ENCODE measurements at regions not wholly inside any gene's neighbourhood (a gene's known extent, or its start where the extent isn't known, plus 50 kb on each side); places are given as distances from the start of the nearest gene placed in this dataset.

GRCh38 chr15:100727291-100727851 lies 125.0 kb downstream of the ASB7 start:
- TF ChIP-seq CTCF (conservative IDR thresholded peaks at IDR 0.05; ENCODE audit: low read depth in 2 of 2): no peak
- no peak for TF ChIP-seq CREB1 (CRISPR knock-in tag; IDR thresholded peaks at IDR 0.05; ENCODE audit: low read depth)
- no peak for TF ChIP-seq POLR2AphosphoS5 (IDR thresholded peaks at IDR 0.05; ENCODE audit: low read depth)
- no peak for TF ChIP-seq REST (IDR thresholded peaks at IDR 0.05; ENCODE audit: unreplicated experiment)
- TF ChIP-seq EZH2phosphoT487 (IDR thresholded peaks at IDR 0.05; ENCODE audit: unreplicated experiment): no peak
- no peak for TF ChIP-seq EZH2 (IDR thresholded peaks at IDR 0.05; ENCODE audit: low read depth, unreplicated experiment)
- no peak for TF ChIP-seq ETS1 (IDR thresholded peaks at IDR 0.05)
- TF ChIP-seq ZNF331 (CRISPR knock-in tag; IDR thresholded peaks at IDR 0.05; ENCODE audit: low read depth): no peak
- no peak for TF ChIP-seq JUNB (IDR thresholded peaks at IDR 0.05; ENCODE audit: unreplicated experiment)
- no peak for TF ChIP-seq NANOG (IDR thresholded peaks at IDR 0.05; ENCODE audit: borderline replicate concordance)

All from GM23338 (cell line).